MCF 10A (cell line): ENCODE measurements at regions not wholly inside any gene's neighbourhood (a gene's known extent, or its start where the extent isn't known, plus 50 kb on each side); places are given as distances from the start of the nearest gene placed in this dataset.

ENCODE experiments used
- BruUV-seq: library from RNA; stranded (reverse); fragments of 400-500 nt; replicated peaks from 2 replicates; lab custom pipeline; 2021; lab: Mats Ljungman, UMichigan
- CTCF ChIA-PET: fragments of 300-600 bp; sonication (Branson Sonifier 250); formaldehyde crosslinking; extraction: SDS; loops from one replicate; lab custom pipeline; 2021; ENCODE audit warnings: antibody characterized with exemption, inconsistent platforms; lab: Yijun Ruan, JAX
- POLR2A ChIA-PET: fragments of 300-600, 350-650 bp; sonication (Branson Sonifier 250); formaldehyde crosslinking; extraction: SDS; loops from one replicate; lab custom pipeline; 2020; ENCODE audit warnings: antibody characterized with exemption, inconsistent platforms; lab: Yijun Ruan, JAX
- DNase-seq: peaks from one replicate; pipeline ENCODE4 v3.0.0-alpha.2; 2018; ENCODE audit not compliant: unreplicated experiment
- H3K27ac Mint-ChIP-seq: one replicate; pipeline ENCODE4 v1.8.0; 2022; ENCODE audit warnings: mild to moderate bottlenecking, low read depth, mixed read lengths; ENCODE audit not compliant: unreplicated experiment
- H3K27me3 Mint-ChIP-seq: one replicate; pipeline ENCODE4 v1.8.0; 2022; ENCODE audit warnings: mixed read lengths; ENCODE audit not compliant: insufficient read depth, unreplicated experiment
- H3K36me3 Mint-ChIP-seq: one replicate; pipeline ENCODE4 v1.8.0; 2022; ENCODE audit warnings: mild to moderate bottlenecking, moderate library complexity, mixed read lengths; ENCODE audit not compliant: insufficient read depth, unreplicated experiment
- H3K4me1 Mint-ChIP-seq: one replicate; pipeline ENCODE4 v1.8.0; 2022; ENCODE audit warnings: mixed read lengths; ENCODE audit not compliant: insufficient read depth, unreplicated experiment
- H3K4me3 Mint-ChIP-seq: one replicate; pipeline ENCODE4 v1.8.0; 2022; ENCODE audit warnings: mild to moderate bottlenecking, moderate library complexity, mixed read lengths; ENCODE audit not compliant: unreplicated experiment
- H3K9me3 Mint-ChIP-seq: one replicate; pipeline ENCODE4 v1.8.0; 2022; ENCODE audit warnings: mixed read lengths; ENCODE audit not compliant: unreplicated experiment
- CTCF ChIP-seq: fragments of 200-600 bp; IDR thresholded peaks from one replicate; pipeline ENCODE4 v1.8.0; 2022; ENCODE audit warnings: antibody characterized with exemption, mild to moderate bottlenecking; ENCODE audit not compliant: unreplicated experiment
- intact Hi-C: fragments of 100-400 bp; cut with micrococcal nuclease; formaldehyde crosslinking; loops from 2 replicates; pipeline ENCODE4 v1.14.1; 2022

- no peak for TF ChIP-seq CTCF
- intact Hi-C loops, result no loop called here
- Mint-ChIP-seq H3K9me3 (peaks cover 6% of the 10 kb centered on the region), H3K4me3 (no peak overlapping the region), H3K27ac (no peak overlapping the region), H3K4me1 (no peaks in the 10 kb centered on the region), H3K36me3 (no peaks in the 10 kb centered on the region), H3K27me3 (peaks cover 76% of the 10 kb centered on the region)
- no peak for DNase-seq
- no TSS peak for BruUV-seq
- ChIA-PET POLR2A (no interaction called here), CTCF (interaction anchor here (0.5 kb wide), 1 partner anchor 174 kb away, joined by 3 read pairs; no protein-coding TSS in a partner anchor)
Observed at GRCh38 chr16:73753931-73754330, 542.7 kb upstream of the PSMD7 start.

GRCh38 chr16:73750639-73751038 is 546.0 kb upstream of the PSMD7 start:
- Mint-ChIP-seq H3K27me3 (peaks cover 57% of the 10 kb centered on the region), H3K27ac (no peak overlapping the region), H3K36me3 (no peaks in the 10 kb centered on the region), H3K9me3 (peaks cover 11% of the 10 kb centered on the region), H3K4me3 (no peak overlapping the region), H3K4me1 (no peaks in the 10 kb centered on the region)
- intact Hi-C loops, result no loop called here
- no peak for TF ChIP-seq CTCF
- CTCF ChIA-PET, result no interaction called here
- no peak for DNase-seq
- no TSS peak for BruUV-seq
- POLR2A ChIA-PET, result no interaction called here

- H3K27me3 Mint-ChIP-seq, result peaks cover 28% of the 10 kb centered on the region
- no peak for TF ChIP-seq CTCF
- peaks cover 11% of the 10 kb centered on the region for H3K9me3 Mint-ChIP-seq
- intact Hi-C loops, result no loop called here
- no peak overlapping the region for H3K27ac Mint-ChIP-seq
- DNase-seq, result no peak
- no peaks in the 10 kb centered on the region for H3K36me3 Mint-ChIP-seq
- BruUV-seq, result no TSS peak
- no peak overlapping the region for H3K4me3 Mint-ChIP-seq
- H3K4me1 Mint-ChIP-seq, result no peaks in the 10 kb centered on the region
- ChIA-PET CTCF (no interaction called here), POLR2A (interaction anchor here (0.7 kb wide), 1 partner anchor 34 kb away, joined by 3 read pairs; no protein-coding TSS in a partner anchor)
Observed at GRCh38 chr16:73747328-73747727, 549.3 kb upstream of the PSMD7 start.

- Mint-ChIP-seq H3K4me1 (no peaks in the 10 kb centered on the region), H3K27ac (no peak overlapping the region), H3K27me3 (peaks cover 29% of the 10 kb centered on the region), H3K9me3 (peaks cover 11% of the 10 kb centered on the region), H3K36me3 (no peaks in the 10 kb centered on the region), H3K4me3 (no peak overlapping the region)
- no TSS peak for BruUV-seq
- intact Hi-C loops, result no loop called here
- no peak for DNase-seq
- TF ChIP-seq CTCF, result no peak
- ChIA-PET CTCF (no interaction called here), POLR2A (no interaction called here)
Observed at GRCh38 chr16:73746554-73746953, 550.1 kb upstream of the PSMD7 start.
